Ovary (tissue), 7 donors: ENCODE measurements at regions not wholly inside any gene's neighbourhood (a gene's known extent, or its start where the extent isn't known, plus 50 kb on each side); places are given as distances from the start of the nearest gene placed in this dataset.
"Not testable (repeated sequence)": the region's sequence is repeated elsewhere in the genome, so short reads cannot be mapped to it uniquely, and the experiment has no call there.

ENCODE experiments used
- DNase-seq, 5 donors: peaks; one replicate each; pipeline ENCODE4 v3.0.0-alpha.2; 2019 to 2020
- H3K27ac ChIP-seq, 2 donors: fragments of 200-600 bp; one replicate each; pipeline versions ENCODE4 v1.5.1 to v1.8.0; 2019 to 2022
- H3K27me3 ChIP-seq: fragments of 200-600 bp; one replicate; pipeline ENCODE4 v1.8.0; 2022
- H3K36me3 ChIP-seq: fragments of 200-600 bp; sonication (generic); one replicate; pipeline ENCODE4 v1.5.1; 2019
- H3K4me1 ChIP-seq: one replicate; pipeline ENCODE4 v1.8.1; 2013; ENCODE audit warnings: mild to moderate bottlenecking, moderate library complexity; ENCODE audit not compliant: insufficient read depth
- H3K4me3 ChIP-seq: fragments of 200-600 bp; sonication (generic); one replicate; pipeline ENCODE4 v1.5.1; 2017
- H3K9me3 ChIP-seq, 2 donors: fragments of 200-600 bp in 1 of 2; sonication (generic) in 1 of 2; one replicate each; pipeline versions ENCODE4 v1.5.1 to v1.8.1; 2013 to 2019; ENCODE audit warnings: mild to moderate bottlenecking in 1 of 2, moderate library complexity in 1 of 2
- CTCF ChIP-seq, 3 donors: fragments of 450-650 bp in 2 of 3; fragments of 200-600 bp in 1 of 3; IDR thresholded peaks; one replicate each; pipeline versions ENCODE4 v1.5.1 to v1.8.0; 2016 to 2022; ENCODE audit warnings: antibody characterized with exemption in 3 of 3, mild to moderate bottlenecking in 1 of 3
- EP300 ChIP-seq: sonication (generic); formaldehyde crosslinking; IDR thresholded peaks from one replicate; pipeline ENCODE4 v1.6.1; 2017; ENCODE audit warnings: antibody characterized with exemption
- POLR2A ChIP-seq: fragments of 450-650 bp; IDR thresholded peaks from one replicate; pipeline ENCODE4 v1.6.1; 2017; ENCODE audit warnings: antibody characterized with exemption, mild to moderate bottlenecking, moderate library complexity
- WGBS, 3 donors: extraction: QIAGEN DNeasy Blood & Tissue Kit in 1 of 3; methylation state at CpG; one replicate each; pipeline versions ENCODE4 v1.1.5 to v1.1.7; 2013 to 2017; 5-methylcytosine and 5-hydroxymethylcytosine counted together
- intact Hi-C, 4 donors: fragments of 100-400 bp; cut with DNase I; formaldehyde crosslinking; loops; one replicate each; pipeline versions ENCODE4 v1.11.0 to v1.15.1; 2022 to 2023
- donor health status: DM: no; HTN: no; CAD: no; lungs with moderate emphysema.
- donor health status: DM: no; HTN: no; CAD: no.
- donor health status: Bipolar disorder and iron deficiency.
- donor health status: DM: no; HTN: no; CAD: no.
- donor health status: DM: yes; HTN: yes; CAD: no.

- H3K4me1 ChIP-seq: no peaks in the 10 kb centered on the region
- no peak for TF ChIP-seq EP300
- TF ChIP-seq POLR2A: no peak
- no peak for TF ChIP-seq CTCF (IDR thresholded peaks at IDR 0.05)
- no peaks in the 10 kb centered on the region for H3K27me3 ChIP-seq
- H3K9me3 ChIP-seq: no peaks in the 10 kb centered on the region
- no peak overlapping the region for H3K27ac ChIP-seq
- no peak overlapping the region for H3K4me3 ChIP-seq
- intact Hi-C loops: no loop called here
- DNase-seq: no peak
- no peaks in the 10 kb centered on the region for H3K36me3 ChIP-seq
- 52 to 59% (median 56%) methylated on average over 1 of the region's 1 CpG for WGBS, 3 donors
Measured at GRCh38 chr5:96297290-96297689, 135.8 kb downstream of the PCSK1 start.

- H3K27ac ChIP-seq: no peak overlapping the region
- TF ChIP-seq POLR2A (no peak), CTCF (IDR thresholded peaks at IDR 0.05) (no peak), EP300 (no peak)
- intact Hi-C loops: no loop called here
- no peaks in the 10 kb centered on the region for H3K36me3 ChIP-seq
- no peaks in the 10 kb centered on the region for H3K27me3 ChIP-seq
- H3K9me3 ChIP-seq: no peaks in the 10 kb centered on the region
- H3K4me3 ChIP-seq: no peak overlapping the region
- DNase-seq: no peak
- no peaks in the 10 kb centered on the region for H3K4me1 ChIP-seq
Measured at GRCh38 chr5:96294884-96295202, 138.2 kb downstream of the PCSK1 start.

- TF ChIP-seq CTCF (IDR thresholded peaks at IDR 0.05) (no peak), POLR2A (no peak), EP300 (no peak)
- H3K4me1 ChIP-seq: no peaks in the 10 kb centered on the region
- no peak overlapping the region for H3K27ac ChIP-seq
- H3K9me3 ChIP-seq: no peaks in the 10 kb centered on the region
- no peak for DNase-seq
- no peak overlapping the region for H3K4me3 ChIP-seq
- intact Hi-C loops: no loop called here
- WGBS, 3 donors: 55 to 66% (median 59%) methylated on average over 2 of the region's 2 CpGs
- no peaks in the 10 kb centered on the region for H3K36me3 ChIP-seq
- H3K27me3 ChIP-seq: no peaks in the 10 kb centered on the region
Measured at GRCh38 chr5:96293966-96294883, 138.8 kb downstream of the PCSK1 start.

- Histone ChIP-seq H3K36me3 (no peaks in the 10 kb centered on the region), H3K27ac (no peak overlapping the region), H3K4me3 (no peak overlapping the region), H3K27me3 (no peaks in the 10 kb centered on the region), H3K9me3 (no peaks in the 10 kb centered on the region), H3K4me1 (no peaks in the 10 kb centered on the region)
- WGBS, 3 donors: 74 to 79% (median 75%) methylated on average over 8 of the region's 8 CpGs
- intact Hi-C loops: no loop called here
- no peak for DNase-seq
- TF ChIP-seq EP300 (no peak), CTCF (IDR thresholded peaks at IDR 0.05) (no peak), POLR2A (no peak)
Measured at GRCh38 chr5:96292582-96293247, 140.3 kb downstream of the PCSK1 start.

GRCh38 chr5:96289287-96289686 is 143.8 kb downstream of the PCSK1 start:
- intact Hi-C loops, H3K36me3 ChIP-seq, H3K27ac ChIP-seq, H3K27me3 ChIP-seq, DNase-seq, H3K4me1 ChIP-seq, H3K9me3 ChIP-seq, H3K4me3 ChIP-seq: not testable (repeated sequence)
- 80 to 84% (median 84%) methylated on average over 5 of the region's 5 CpGs for WGBS, 3 donors
